GM21515 (cell line): ENCODE measurements at regions not wholly inside any gene's neighbourhood (a gene's known extent, or its start where the extent isn't known, plus 50 kb on each side); places are given as distances from the start of the nearest gene placed in this dataset.

Experiments used
- ATAC-seq: cut with Tn5 transposase; IDR thresholded peaks from one replicate; pipeline ENCODE4 v1.9.1; 2021; ENCODE audit not compliant: unreplicated experiment

DNA sequence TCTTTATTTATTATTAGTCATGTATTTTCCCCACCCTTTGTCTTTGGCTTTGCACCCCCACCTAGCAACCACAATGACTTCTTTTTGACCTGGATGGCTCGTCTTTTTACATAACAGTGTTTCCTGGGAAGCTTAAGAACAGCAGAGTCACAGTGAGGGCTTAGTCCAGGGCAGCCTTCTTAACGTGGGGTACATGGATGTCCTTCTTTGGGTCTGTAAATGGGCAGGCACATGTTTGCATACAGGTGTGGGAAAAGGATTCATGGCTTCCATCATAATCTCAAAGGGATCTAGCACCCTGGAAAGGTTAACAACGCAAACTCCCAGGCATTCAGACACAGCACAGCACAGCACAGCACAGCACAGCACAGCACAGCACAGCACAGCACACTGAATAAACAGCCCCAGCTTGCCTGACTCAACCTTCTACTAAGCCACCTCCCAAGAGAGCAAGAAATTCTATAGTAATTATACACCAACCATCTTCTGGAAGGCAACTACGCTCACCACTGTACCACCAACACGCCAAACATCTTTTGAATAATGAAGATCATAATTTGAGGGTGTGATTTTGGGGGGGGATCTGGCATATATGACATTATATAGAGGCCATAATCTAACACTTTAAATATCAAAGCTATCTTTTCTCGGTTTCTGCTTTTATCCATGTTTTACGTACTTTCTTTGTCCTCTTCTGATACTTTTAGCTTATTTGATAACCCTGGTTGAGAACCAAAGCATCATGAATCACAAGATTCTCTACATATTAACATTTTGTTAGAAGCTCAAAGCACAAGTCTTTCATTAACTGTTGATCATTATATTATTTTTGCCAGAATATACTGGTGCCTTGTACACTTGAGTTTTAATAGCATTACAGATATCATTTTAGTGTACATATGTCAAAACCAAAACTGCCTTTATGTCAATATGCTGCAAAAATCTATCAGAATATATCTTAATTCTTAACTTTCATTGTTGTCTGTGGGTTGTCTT lies 177.2 kb upstream of the KLF14 start:
- no peak for ATAC-seq

GRCh38 chr7:130912082-130912861 lies 178.3 kb upstream of the KLF14 start:
- no peak for ATAC-seq

- ATAC-seq: peak; percentile 88
These were observed 179.0 kb upstream of the KLF14 start for GRCh38 chr7:130912862-130913638.

- no peak for ATAC-seq
These were observed 179.9 kb upstream of the KLF14 start for GRCh38 chr7:130913639-130914553.

- no peak for ATAC-seq
These were observed 180.7 kb upstream of the KLF14 start for GRCh38 chr7:130914554-130915294.

GRCh38 chr7:130917669-130918128 lies 183.7 kb upstream of the KLF14 start:
- ATAC-seq: no peak

- no peak for ATAC-seq
These were observed 184.4 kb upstream of the KLF14 start for GRCh38 chr7:130918129-130919052.

- no peak for ATAC-seq
These were observed 185.5 kb upstream of the KLF14 start for GRCh38 chr7:130919316-130920103.

GRCh38 chr7:130920122-130920521 lies 186.1 kb upstream of the KLF14 start:
- ATAC-seq: no peak

DNA sequence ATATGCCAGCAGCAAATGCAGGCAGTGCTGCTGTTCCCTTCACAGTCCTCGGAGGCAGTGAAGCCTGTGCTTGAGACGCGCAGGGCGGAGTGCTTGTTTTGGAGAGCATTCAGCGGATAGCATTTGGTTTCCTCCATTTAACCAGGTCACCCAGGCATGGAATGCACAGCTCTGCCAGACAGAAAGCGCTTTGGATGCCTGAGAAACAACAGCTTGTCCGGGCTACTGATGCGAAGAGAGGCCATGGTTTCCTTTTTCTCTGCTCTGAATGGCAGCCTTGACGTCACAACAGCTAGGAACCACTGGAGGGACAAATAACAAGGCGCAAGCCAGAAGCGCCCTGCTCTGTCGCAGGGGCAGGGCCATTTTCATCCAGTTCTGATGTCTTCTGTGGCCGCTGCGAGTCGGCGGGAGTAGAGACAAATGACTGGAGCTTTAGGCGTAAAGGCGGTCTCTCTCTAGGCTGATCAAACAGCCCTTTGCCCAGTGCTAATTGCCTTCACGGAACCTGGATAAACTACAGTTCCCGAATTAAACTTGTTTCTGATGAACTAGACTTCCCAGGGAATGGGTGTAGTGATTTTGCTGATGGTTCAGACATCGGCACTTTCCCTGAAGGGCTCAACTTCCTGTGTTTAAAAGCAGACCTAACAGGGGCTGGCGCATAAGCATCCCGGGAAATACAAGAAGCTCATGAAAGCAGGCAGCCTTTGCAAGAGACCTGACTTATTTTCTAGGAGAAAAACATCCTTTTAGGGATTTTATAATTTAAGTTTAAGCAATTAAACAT lies 187.6 kb upstream of the KLF14 start:
- ATAC-seq: no peak

GRCh38 chr7:130922206-130923112 lies 188.5 kb upstream of the KLF14 start:
- no peak for ATAC-seq

GRCh38 chr7:130923365-130923764 lies 189.4 kb upstream of the KLF14 start:
- ATAC-seq: no peak

- no peak for ATAC-seq
These were observed 189.9 kb upstream of the KLF14 start for GRCh38 chr7:130923930-130924329.

DNA sequence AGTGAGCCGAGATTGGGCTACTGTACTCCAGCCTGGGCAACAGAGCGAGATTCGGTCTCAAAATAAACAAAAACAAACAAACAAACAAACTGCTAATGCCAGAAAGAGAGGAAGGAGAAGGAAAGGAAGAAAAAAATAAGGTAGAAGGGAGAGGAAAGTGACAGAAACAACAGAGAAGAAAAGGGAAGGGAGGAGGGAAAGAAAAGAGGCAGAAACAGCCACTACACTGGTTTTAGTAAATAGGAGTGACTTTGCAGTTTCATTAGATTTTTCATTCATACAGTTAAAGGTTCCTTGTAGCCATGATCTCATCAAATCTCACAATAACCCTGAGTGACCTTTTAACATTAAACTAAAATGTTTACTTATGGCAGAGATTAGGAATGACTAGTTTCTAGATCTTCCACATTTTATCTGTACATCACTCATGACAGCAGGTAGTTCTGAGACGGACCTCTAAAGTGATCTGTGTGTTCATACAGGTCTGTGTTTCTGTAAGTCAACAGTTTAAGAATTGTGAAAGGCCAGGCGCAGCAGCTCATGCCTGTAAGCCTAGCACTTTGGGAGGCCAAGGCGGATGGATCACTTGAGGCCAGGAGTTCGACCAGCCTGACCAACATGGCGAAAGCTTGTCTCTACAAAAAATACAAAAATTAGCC lies 191.3 kb upstream of the KLF14 start:
- no peak for ATAC-seq
